Liver (tissue), 3 donors: ENCODE measurements at regions not wholly inside any gene's neighbourhood (a gene's known extent, or its start where the extent isn't known, plus 50 kb on each side); places are given as distances from the start of the nearest gene placed in this dataset.

ENCODE experiments used
- GABPA ChIP-seq, 2 donors: IDR thresholded peaks in 1 of 2; conservative IDR thresholded peaks in 1 of 2; 2 replicates each; pipeline ENCODE4 v1.6.1; 2016; ENCODE audit warnings: antibody characterized with exemption in 2 of 2, mild to moderate bottlenecking in 1 of 2, moderate library complexity in 1 of 2
- REST ChIP-seq: IDR thresholded peaks from 2 replicates; pipeline ENCODE4 v1.6.1; 2016; ENCODE audit warnings: antibody characterized with exemption, mild to moderate bottlenecking
- SP1 ChIP-seq: IDR thresholded peaks from 2 replicates; pipeline ENCODE4 v1.6.1; 2018; ENCODE audit warnings: antibody characterized with exemption, mild to moderate bottlenecking
- YY1 ChIP-seq: IDR thresholded peaks from 2 replicates; pipeline ENCODE4 v1.6.1; 2016; ENCODE audit warnings: antibody characterized with exemption, mild to moderate bottlenecking
- TF ChIP-seq, protein P1 (sequence below): fragments of 150-350 bp; IDR thresholded peaks from 2 replicates; pipeline ENCODE4 v1.5.1; 2017; ENCODE audit warnings: improper control_type of control experiment, low read depth, low read length; ENCODE audit not compliant: missing input control
- TF ChIP-seq, protein P2 (sequence below): IDR thresholded peaks from 2 replicates; pipeline ENCODE4 v1.6.1; 2016; ENCODE audit warnings: antibody characterized with exemption
- TF ChIP-seq, protein P3 (sequence below): IDR thresholded peaks from 2 replicates; pipeline ENCODE4 v1.6.1; 2016; ENCODE audit warnings: antibody characterized with exemption
- donor health status: healthy.
- donor health status: healthy.

GRCh38 chr15:27601239-27601960, 497.7 kb downstream of the OCA2 start:
- no peak for TF ChIP-seq GABPA (IDR thresholded peaks at IDR 0.05 in 1 of 2, conservative IDR thresholded peaks at IDR 0.05 in 1 of 2)
- TF ChIP-seq, protein P1, sequence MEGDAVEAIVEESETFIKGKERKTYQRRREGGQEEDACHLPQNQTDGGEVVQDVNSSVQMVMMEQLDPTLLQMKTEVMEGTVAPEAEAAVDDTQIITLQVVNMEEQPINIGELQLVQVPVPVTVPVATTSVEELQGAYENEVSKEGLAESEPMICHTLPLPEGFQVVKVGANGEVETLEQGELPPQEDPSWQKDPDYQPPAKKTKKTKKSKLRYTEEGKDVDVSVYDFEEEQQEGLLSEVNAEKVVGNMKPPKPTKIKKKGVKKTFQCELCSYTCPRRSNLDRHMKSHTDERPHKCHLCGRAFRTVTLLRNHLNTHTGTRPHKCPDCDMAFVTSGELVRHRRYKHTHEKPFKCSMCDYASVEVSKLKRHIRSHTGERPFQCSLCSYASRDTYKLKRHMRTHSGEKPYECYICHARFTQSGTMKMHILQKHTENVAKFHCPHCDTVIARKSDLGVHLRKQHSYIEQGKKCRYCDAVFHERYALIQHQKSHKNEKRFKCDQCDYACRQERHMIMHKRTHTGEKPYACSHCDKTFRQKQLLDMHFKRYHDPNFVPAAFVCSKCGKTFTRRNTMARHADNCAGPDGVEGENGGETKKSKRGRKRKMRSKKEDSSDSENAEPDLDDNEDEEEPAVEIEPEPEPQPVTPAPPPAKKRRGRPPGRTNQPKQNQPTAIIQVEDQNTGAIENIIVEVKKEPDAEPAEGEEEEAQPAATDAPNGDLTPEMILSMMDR = no peak
- TF ChIP-seq, protein P2, sequence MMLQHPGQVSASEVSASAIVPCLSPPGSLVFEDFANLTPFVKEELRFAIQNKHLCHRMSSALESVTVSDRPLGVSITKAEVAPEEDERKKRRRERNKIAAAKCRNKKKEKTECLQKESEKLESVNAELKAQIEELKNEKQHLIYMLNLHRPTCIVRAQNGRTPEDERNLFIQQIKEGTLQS = no peak
- no peak for TF ChIP-seq SP1
- TF ChIP-seq REST = no peak
- TF ChIP-seq, protein P3, sequence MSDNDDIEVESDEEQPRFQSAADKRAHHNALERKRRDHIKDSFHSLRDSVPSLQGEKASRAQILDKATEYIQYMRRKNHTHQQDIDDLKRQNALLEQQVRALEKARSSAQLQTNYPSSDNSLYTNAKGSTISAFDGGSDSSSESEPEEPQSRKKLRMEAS = no peak
- TF ChIP-seq YY1 = no peak
